Neural cell (in vitro differentiated cells): ENCODE measurements at regions not wholly inside any gene's neighbourhood (a gene's known extent, or its start where the extent isn't known, plus 50 kb on each side); places are given as distances from the start of the nearest gene placed in this dataset.

Source experiments
- H2AFZ ChIP-seq: fragments of 200-600, 300-800 bp; sonication (generic), shearing (Covaris generic); 2 replicates; pipeline ENCODE4 v1.6.0; 2014; ENCODE audit warnings: low read depth, mild to moderate bottlenecking, antibody characterized with exemption, low read length, moderate library complexity
- H3F3A ChIP-seq: fragments of 200-600 bp; shearing (Covaris generic); 2 replicates; pipeline ENCODE4 v1.6.1; 2016; ENCODE audit warnings: mild to moderate bottlenecking, moderate library complexity, mixed read lengths, antibody characterized with exemption, low read length; ENCODE audit not compliant: insufficient read depth, poor library complexity, severe bottlenecking
- H3K27ac ChIP-seq: fragments of 200-600, 300-800 bp; sonication (generic), shearing (Covaris generic); 2 replicates; pipeline ENCODE4 v1.5.1; 2014; ENCODE audit warnings: mild to moderate bottlenecking, low read length, moderate library complexity
- H3K27me3 ChIP-seq: fragments of 300-800, 200-600 bp; sonication (generic), shearing (Covaris generic); 2 replicates; pipeline ENCODE4 v1.6.0; 2014; ENCODE audit warnings: mild to moderate bottlenecking, low read depth, low read length, moderate library complexity; ENCODE audit not compliant: insufficient read depth
- H3K36me3 ChIP-seq: fragments of 300-800, 200-600 bp; sonication (generic), shearing (Covaris generic); 2 replicates; pipeline ENCODE4 v1.5.1; 2014; ENCODE audit warnings: mild to moderate bottlenecking, antibody characterized with exemption, low read length, moderate library complexity; ENCODE audit not compliant: insufficient read depth
- H3K4me2 ChIP-seq: fragments of 300-800, 200-600 bp; sonication (generic), shearing (Covaris generic); 2 replicates; pipeline ENCODE4 v1.6.0; 2014; ENCODE audit warnings: mild to moderate bottlenecking, low read length
- H3K4me3 ChIP-seq: fragments of 300-800, 200-600 bp; sonication (generic), shearing (Covaris generic); 2 replicates; pipeline ENCODE4 v1.5.1; 2014; ENCODE audit warnings: mild to moderate bottlenecking, low read length, moderate library complexity
- H3K79me2 ChIP-seq: fragments of 200-600 bp; shearing (Covaris generic); replicated peaks from 2 replicates; pipeline ENCODE4 v1.6.0; 2014; ENCODE audit warnings: mild to moderate bottlenecking, low read length, moderate library complexity; ENCODE audit not compliant: insufficient read depth
- H3K9ac ChIP-seq: fragments of 300-800, 200-600 bp; sonication (generic), shearing (Covaris generic); 2 replicates; pipeline ENCODE4 v1.6.1; 2016; ENCODE audit warnings: mild to moderate bottlenecking, low read length, mixed read lengths
- H3K9me2 ChIP-seq: fragments of 200-600 bp; shearing (Covaris generic); 2 replicates; pipeline ENCODE4 v1.6.1; 2016; ENCODE audit warnings: mild to moderate bottlenecking, low read length, mixed read lengths; ENCODE audit not compliant: insufficient read depth
- H3K9me3 ChIP-seq: fragments of 200-600, 300-800 bp; sonication (generic), shearing (Covaris generic); 2 replicates; pipeline ENCODE4 v1.6.1; 2016; ENCODE audit warnings: mild to moderate bottlenecking, mixed run types, low read length, moderate library complexity, mixed read lengths
- H4K20me1 ChIP-seq: fragments of 200-600 bp; shearing (Covaris generic); 2 replicates; pipeline ENCODE4 v1.6.1; 2016; ENCODE audit warnings: mild to moderate bottlenecking, mixed run types; ENCODE audit not compliant: insufficient read depth
- CTCF ChIP-seq: fragments of 450-650 bp; IDR thresholded peaks from 2 replicates; pipeline ENCODE4 v1.5.1; 2014; ENCODE audit warnings: antibody characterized with exemption, mild to moderate bottlenecking, moderate library complexity; ENCODE audit not compliant: poor library complexity, severe bottlenecking
- EP300 ChIP-seq: fragments of 450-650 bp; conservative IDR thresholded peaks from 2 replicates; pipeline ENCODE4 v1.6.1; 2014; ENCODE audit warnings: antibody characterized with exemption, mild to moderate bottlenecking, moderate library complexity; ENCODE audit not compliant: poor library complexity, severe bottlenecking
- EZH2 ChIP-seq: fragments of 200-600, 300-800 bp; shearing (Covaris generic), sonication (generic); IDR thresholded peaks from 2 replicates; pipeline ENCODE4 v1.6.1; 2014; ENCODE audit warnings: antibody characterized with exemption, low read length, borderline replicate concordance, mild to moderate bottlenecking; ENCODE audit not compliant: insufficient read depth, poor library complexity, severe bottlenecking
- MXI1 ChIP-seq: fragments of 450-650 bp; conservative IDR thresholded peaks from 2 replicates; pipeline ENCODE4 v1.6.1; 2014; ENCODE audit warnings: antibody characterized with exemption, mild to moderate bottlenecking; ENCODE audit not compliant: poor library complexity, severe bottlenecking
- POLR2AphosphoS5 ChIP-seq: IDR thresholded peaks from 2 replicates; pipeline ENCODE4 v1.6.1; 2012
- RAD21 ChIP-seq: fragments of 450-650 bp; conservative IDR thresholded peaks from 2 replicates; pipeline ENCODE4 v1.6.1; 2014; ENCODE audit warnings: antibody characterized with exemption, mild to moderate bottlenecking, moderate library complexity
- SMC3 ChIP-seq: fragments of 450-650 bp; conservative IDR thresholded peaks from 2 replicates; pipeline ENCODE4 v1.6.1; 2014; ENCODE audit warnings: antibody characterized with exemption, mild to moderate bottlenecking, moderate library complexity; ENCODE audit not compliant: poor library complexity
- TAF1 ChIP-seq: IDR thresholded peaks from 2 replicates; pipeline ENCODE4 v1.6.1; 2012; ENCODE audit warnings: low read depth
- TF ChIP-seq, protein P1 (sequence below): IDR thresholded peaks from 2 replicates; pipeline ENCODE4 v1.6.1; 2012; ENCODE audit warnings: borderline replicate concordance

DNA sequence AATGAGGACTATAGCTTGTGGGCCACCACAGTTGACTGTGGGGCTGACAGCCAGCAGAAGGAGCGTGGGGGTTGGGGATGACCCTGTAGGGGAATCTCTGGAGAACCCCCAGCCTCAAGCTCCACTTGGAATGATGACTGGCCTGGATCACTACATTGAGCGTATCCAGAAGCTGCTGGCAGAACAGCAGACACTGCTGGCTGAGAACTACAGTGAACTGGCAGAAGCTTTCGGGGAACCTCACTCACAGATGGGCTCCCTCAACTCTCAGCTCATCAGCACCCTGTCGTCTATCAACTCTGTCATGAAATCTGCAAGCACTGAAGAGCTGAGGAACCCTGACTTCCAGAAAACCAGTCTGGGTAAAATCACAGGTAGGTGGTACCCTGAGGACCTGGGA, 128.4 kb upstream of the DMRT1 start:
- H3K27me3 ChIP-seq: no peaks in the 10 kb centered on the region
- no peaks in the 10 kb centered on the region for H3K9me3 ChIP-seq
- H3F3A ChIP-seq: no peaks in the 10 kb centered on the region
- no peaks in the 10 kb centered on the region for H3K79me2 ChIP-seq
- no peak overlapping the region for H3K4me2 ChIP-seq
- no peak for TF ChIP-seq RAD21
- no peak for TF ChIP-seq EZH2
- no peak for TF ChIP-seq TAF1
- TF ChIP-seq MXI1: no peak
- TF ChIP-seq EP300: no peak
- TF ChIP-seq POLR2AphosphoS5: no peak
- TF ChIP-seq, protein P1, sequence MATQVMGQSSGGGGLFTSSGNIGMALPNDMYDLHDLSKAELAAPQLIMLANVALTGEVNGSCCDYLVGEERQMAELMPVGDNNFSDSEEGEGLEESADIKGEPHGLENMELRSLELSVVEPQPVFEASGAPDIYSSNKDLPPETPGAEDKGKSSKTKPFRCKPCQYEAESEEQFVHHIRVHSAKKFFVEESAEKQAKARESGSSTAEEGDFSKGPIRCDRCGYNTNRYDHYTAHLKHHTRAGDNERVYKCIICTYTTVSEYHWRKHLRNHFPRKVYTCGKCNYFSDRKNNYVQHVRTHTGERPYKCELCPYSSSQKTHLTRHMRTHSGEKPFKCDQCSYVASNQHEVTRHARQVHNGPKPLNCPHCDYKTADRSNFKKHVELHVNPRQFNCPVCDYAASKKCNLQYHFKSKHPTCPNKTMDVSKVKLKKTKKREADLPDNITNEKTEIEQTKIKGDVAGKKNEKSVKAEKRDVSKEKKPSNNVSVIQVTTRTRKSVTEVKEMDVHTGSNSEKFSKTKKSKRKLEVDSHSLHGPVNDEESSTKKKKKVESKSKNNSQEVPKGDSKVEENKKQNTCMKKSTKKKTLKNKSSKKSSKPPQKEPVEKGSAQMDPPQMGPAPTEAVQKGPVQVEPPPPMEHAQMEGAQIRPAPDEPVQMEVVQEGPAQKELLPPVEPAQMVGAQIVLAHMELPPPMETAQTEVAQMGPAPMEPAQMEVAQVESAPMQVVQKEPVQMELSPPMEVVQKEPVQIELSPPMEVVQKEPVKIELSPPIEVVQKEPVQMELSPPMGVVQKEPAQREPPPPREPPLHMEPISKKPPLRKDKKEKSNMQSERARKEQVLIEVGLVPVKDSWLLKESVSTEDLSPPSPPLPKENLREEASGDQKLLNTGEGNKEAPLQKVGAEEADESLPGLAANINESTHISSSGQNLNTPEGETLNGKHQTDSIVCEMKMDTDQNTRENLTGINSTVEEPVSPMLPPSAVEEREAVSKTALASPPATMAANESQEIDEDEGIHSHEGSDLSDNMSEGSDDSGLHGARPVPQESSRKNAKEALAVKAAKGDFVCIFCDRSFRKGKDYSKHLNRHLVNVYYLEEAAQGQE: no peak
- no peak for TF ChIP-seq CTCF
- TF ChIP-seq SMC3: no peak
- no peaks in the 10 kb centered on the region for H4K20me1 ChIP-seq
- H3K4me3 ChIP-seq: no peak overlapping the region
- H3K9ac ChIP-seq: no peak overlapping the region
- H3K36me3 ChIP-seq: no peaks in the 10 kb centered on the region
- no peak overlapping the region for H3K27ac ChIP-seq
- no peaks in the 10 kb centered on the region for H3K9me2 ChIP-seq
- no peak overlapping the region for H2AFZ ChIP-seq

GRCh38 chr9:714675-715074, 126.8 kb upstream of the DMRT1 start:
- Histone ChIP-seq H3K27ac (no peak overlapping the region), H3K9me2 (no peaks in the 10 kb centered on the region)

More at GRCh38 chr9:714675-715074, 126.8 kb upstream of the DMRT1 start:
- H3K4me2 ChIP-seq: no peak overlapping the region
- H3K9me3 ChIP-seq: no peaks in the 10 kb centered on the region
- no peaks in the 10 kb centered on the region for H4K20me1 ChIP-seq
- H3K4me3 ChIP-seq: no peak overlapping the region
- H2AFZ ChIP-seq: no peak overlapping the region
- TF ChIP-seq EP300: no peak
- no peak for TF ChIP-seq TAF1
- TF ChIP-seq MXI1: no peak
- TF ChIP-seq, protein P1: no peak
- TF ChIP-seq RAD21: no peak
- TF ChIP-seq POLR2AphosphoS5: no peak
- TF ChIP-seq EZH2: no peak
- TF ChIP-seq CTCF: no peak
- no peak for TF ChIP-seq SMC3
- no peaks in the 10 kb centered on the region for H3F3A ChIP-seq
- H3K36me3 ChIP-seq: no peaks in the 10 kb centered on the region
- no peaks in the 10 kb centered on the region for H3K79me2 ChIP-seq
- H3K9ac ChIP-seq: no peak overlapping the region
- H3K27me3 ChIP-seq: no peaks in the 10 kb centered on the region
